ENCODE measurements at regions not wholly inside any gene's neighbourhood (a gene's known extent, or its start where the extent isn't known, plus 50 kb on each side); places are given as distances from the start of the nearest gene placed in this dataset.

DNA sequence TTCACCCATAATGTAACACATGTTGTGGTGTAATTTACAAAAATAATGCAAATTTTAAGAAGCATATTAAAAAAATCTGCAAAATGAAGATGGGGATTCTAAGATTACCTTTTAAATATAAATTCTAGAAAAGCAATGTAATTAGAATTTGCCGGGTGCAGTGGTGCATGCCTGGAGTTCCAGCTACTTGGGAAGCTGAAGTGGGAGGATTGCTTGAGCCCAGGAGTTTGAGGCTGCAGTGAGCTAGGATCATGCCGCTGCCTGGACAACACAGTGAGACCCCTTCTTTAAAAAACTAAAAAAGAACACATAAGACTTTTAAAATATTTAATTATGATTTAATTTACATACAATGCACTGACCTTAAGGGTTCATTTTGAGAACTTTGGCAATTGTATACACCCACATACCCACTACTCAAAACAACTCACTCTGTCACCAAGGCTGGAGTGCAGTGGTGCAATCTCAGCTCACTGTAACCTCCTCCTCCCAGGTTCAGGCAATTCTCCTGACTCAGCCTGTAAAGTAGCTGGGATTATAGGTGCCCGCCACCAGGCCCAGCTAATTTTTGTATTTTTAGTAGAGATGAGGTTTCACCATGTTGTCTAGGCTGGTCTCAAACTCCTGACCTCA, 134.0 kb upstream of the TBL1XR1 start:
- no peak overlapping the region for H3K27ac ChIP-seq
- ChIA-PET CTCF (no interaction called here), POLR2A (ENCODE audit: low non-redundant PET) (no interaction called here)
- TF ChIP-seq, protein P1, sequence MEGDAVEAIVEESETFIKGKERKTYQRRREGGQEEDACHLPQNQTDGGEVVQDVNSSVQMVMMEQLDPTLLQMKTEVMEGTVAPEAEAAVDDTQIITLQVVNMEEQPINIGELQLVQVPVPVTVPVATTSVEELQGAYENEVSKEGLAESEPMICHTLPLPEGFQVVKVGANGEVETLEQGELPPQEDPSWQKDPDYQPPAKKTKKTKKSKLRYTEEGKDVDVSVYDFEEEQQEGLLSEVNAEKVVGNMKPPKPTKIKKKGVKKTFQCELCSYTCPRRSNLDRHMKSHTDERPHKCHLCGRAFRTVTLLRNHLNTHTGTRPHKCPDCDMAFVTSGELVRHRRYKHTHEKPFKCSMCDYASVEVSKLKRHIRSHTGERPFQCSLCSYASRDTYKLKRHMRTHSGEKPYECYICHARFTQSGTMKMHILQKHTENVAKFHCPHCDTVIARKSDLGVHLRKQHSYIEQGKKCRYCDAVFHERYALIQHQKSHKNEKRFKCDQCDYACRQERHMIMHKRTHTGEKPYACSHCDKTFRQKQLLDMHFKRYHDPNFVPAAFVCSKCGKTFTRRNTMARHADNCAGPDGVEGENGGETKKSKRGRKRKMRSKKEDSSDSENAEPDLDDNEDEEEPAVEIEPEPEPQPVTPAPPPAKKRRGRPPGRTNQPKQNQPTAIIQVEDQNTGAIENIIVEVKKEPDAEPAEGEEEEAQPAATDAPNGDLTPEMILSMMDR (conservative IDR thresholded peaks at IDR 0.05; ENCODE audit: low read depth): no peak
- no peak for DNase-seq (ENCODE audit: low spot score)

- TF ChIP-seq, protein P1 (conservative IDR thresholded peaks at IDR 0.05; ENCODE audit: low read depth): no peak
- H3K27ac ChIP-seq: no peak overlapping the region
- ChIA-PET POLR2A (ENCODE audit: low non-redundant PET) (no interaction called here), CTCF (no interaction called here)
- no peak for DNase-seq (ENCODE audit: low spot score)
Observed at GRCh38 chr3:177332955-177333354, 135.7 kb upstream of the TBL1XR1 start.

- ChIA-PET POLR2A (ENCODE audit: low non-redundant PET) (no interaction called here), CTCF (no interaction called here)
- no peak for DNase-seq (ENCODE audit: low spot score)
- no peak overlapping the region for H3K27ac ChIP-seq
- TF ChIP-seq, protein P1 (conservative IDR thresholded peaks at IDR 0.05; ENCODE audit: low read depth): no peak
Observed at GRCh38 chr3:177333533-177334520, 136.5 kb upstream of the TBL1XR1 start.

DNA sequence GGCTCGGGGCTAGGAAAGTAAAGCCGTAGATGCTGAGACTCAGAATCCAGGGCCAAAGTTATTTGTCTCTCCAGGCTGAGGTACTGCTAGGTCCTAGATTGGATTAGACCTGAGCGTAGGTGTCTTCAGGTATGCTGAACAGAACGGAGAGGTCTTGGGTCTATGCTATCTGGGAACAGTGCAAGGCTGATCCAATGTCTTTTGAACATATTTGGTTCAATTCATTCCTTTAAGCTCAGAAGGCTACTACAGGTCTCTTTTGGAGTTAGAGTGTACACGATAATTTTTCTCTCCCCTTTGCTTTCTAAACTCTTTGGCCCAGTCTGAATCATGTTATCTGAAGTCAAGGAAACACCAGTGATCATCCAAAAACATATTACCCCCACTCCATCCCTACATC, 137.5 kb upstream of the TBL1XR1 start:
- DNase-seq (ENCODE audit: low spot score): no peak
- ChIA-PET CTCF (no interaction called here), POLR2A (ENCODE audit: low non-redundant PET) (no interaction called here)
- TF ChIP-seq, protein P1 (conservative IDR thresholded peaks at IDR 0.05; ENCODE audit: low read depth): no peak
- no peak overlapping the region for H3K27ac ChIP-seq

GRCh38 chr3:177335728-177336127, 138.4 kb upstream of the TBL1XR1 start:
- no peak for DNase-seq (ENCODE audit: low spot score)
- ChIA-PET CTCF (no interaction called here), POLR2A (ENCODE audit: low non-redundant PET) (no interaction called here)
- TF ChIP-seq, protein P1 (conservative IDR thresholded peaks at IDR 0.05; ENCODE audit: low read depth): no peak
- H3K27ac ChIP-seq: no peak overlapping the region

GRCh38 chr3:177336873-177337450, 139.7 kb upstream of the TBL1XR1 start:
- no peak for DNase-seq (ENCODE audit: low spot score)
- TF ChIP-seq, protein P1 (conservative IDR thresholded peaks at IDR 0.05; ENCODE audit: low read depth): no peak
- ChIA-PET CTCF (interaction anchor here (0.6 kb wide), 1 partner anchor 819 kb away, joined by 4 read pairs; no protein-coding TSS in a partner anchor), POLR2A (ENCODE audit: low non-redundant PET) (no interaction called here)
- H3K27ac ChIP-seq: no peak overlapping the region

Measured in RWPE1 (cell line).